BLaER1 treated with 17β-estradiol and CSF1 and Interleukin-3, amounts not matched to agents 10 nM and 100 nM (cell line): ENCODE measurements at regions not wholly inside any gene's neighbourhood (a gene's known extent, or its start where the extent isn't known, plus 50 kb on each side); places are given as distances from the start of the nearest gene placed in this dataset.

ENCODE experiments used
- H3K27ac ChIP-seq, 11 experiments: shearing (Covaris generic); formaldehyde crosslinking; 2 replicates each; pipeline ENCODE4 v1.8.1; 2022
- H3K27me3 ChIP-seq, 11 experiments: shearing (Covaris generic); formaldehyde crosslinking; 2 replicates each; pipeline ENCODE4 v1.8.1; 2022
- H3K36me3 ChIP-seq, 11 experiments: shearing (Covaris generic); formaldehyde crosslinking; 2 replicates each; pipeline ENCODE4 v1.8.1; 2022
- H3K4me1 ChIP-seq, 10 experiments: shearing (Covaris generic); formaldehyde crosslinking; 2 replicates each; pipeline ENCODE4 v1.8.1; 2022
- H3K4me2 ChIP-seq, 11 experiments: shearing (Covaris generic); formaldehyde crosslinking; 2 replicates each; pipeline ENCODE4 v1.8.1; 2022
- H3K4me3 ChIP-seq, 10 experiments: shearing (Covaris generic); formaldehyde crosslinking; 2 replicates each; pipeline ENCODE4 v1.8.1; 2022
- H3K9ac ChIP-seq, 11 experiments: shearing (Covaris generic); formaldehyde crosslinking; 2 replicates each; pipeline ENCODE4 v1.8.1; 2022
- H3K9me3 ChIP-seq, 11 experiments: shearing (Covaris generic); formaldehyde crosslinking; replicated peaks in 1 of 11; 2 replicates each; pipeline ENCODE4 v1.8.1; 2022
- H4K20me1 ChIP-seq, 11 experiments: shearing (Covaris generic); formaldehyde crosslinking; 2 replicates each; pipeline ENCODE4 v1.8.1; 2022
- Cebpa-rat ChIP-seq, 11 experiments: shearing (Covaris generic); IDR thresholded peaks; 2 replicates each; pipeline ENCODE4 v1.8.1; 2022

- H3K36me3 ChIP-seq: no peaks in the 10 kb centered on the region
- H3K4me2 ChIP-seq: no peak overlapping the region
- H3K4me3 ChIP-seq: no peak overlapping the region
- no peak overlapping the region for H3K27ac ChIP-seq
- H3K9ac ChIP-seq: no peak overlapping the region
- no peak for TF ChIP-seq Cebpa-rat (IDR thresholded peaks at IDR 0.05)
- no peaks in the 10 kb centered on the region for H4K20me1 ChIP-seq
- no peaks in the 10 kb centered on the region for H3K27me3 ChIP-seq
- peaks cover 0 to 18% (median 6%) of the 10 kb centered on the region in 11 experiments; a peak in 11 of 22 replicates for H3K9me3 ChIP-seq
- peaks cover 0 to 2% (median 0%) of the 10 kb centered on the region in 10 experiments; a peak in 3 of 20 replicates for H3K4me1 ChIP-seq
These were observed 1087.3 kb upstream of the PRKX start for GRCh38 chrX:4800756-4801155.

GRCh38 chrX:4787971-4788370, 1074.5 kb upstream of the PRKX start:
- Histone ChIP-seq H3K4me2 (no peak overlapping the region), H3K4me1 (no peaks in the 10 kb centered on the region), H3K27me3 (no peaks in the 10 kb centered on the region), H4K20me1 (no peaks in the 10 kb centered on the region), H3K9ac (no peak overlapping the region), H3K27ac (no peak overlapping the region), H3K36me3 (no peaks in the 10 kb centered on the region), H3K9me3 (peaks cover 0 to 11% (median 0%) of the 10 kb centered on the region in 11 experiments; a peak in 8 of 22 replicates), H3K4me3 (no peak overlapping the region)
- TF ChIP-seq Cebpa-rat (IDR thresholded peaks at IDR 0.05): no peak

GRCh38 chrX:4764888-4765287, 1051.4 kb upstream of the PRKX start:
- H3K4me2 ChIP-seq: no peak overlapping the region
- no peak overlapping the region for H3K27ac ChIP-seq
- H3K36me3 ChIP-seq: no peaks in the 10 kb centered on the region
- no peaks in the 10 kb centered on the region for H3K4me1 ChIP-seq
- H4K20me1 ChIP-seq: no peaks in the 10 kb centered on the region
- TF ChIP-seq Cebpa-rat (IDR thresholded peaks at IDR 0.05): no peak
- no peak overlapping the region for H3K4me3 ChIP-seq
- no peaks in the 10 kb centered on the region for H3K9me3 ChIP-seq
- H3K27me3 ChIP-seq: no peaks in the 10 kb centered on the region
- H3K9ac ChIP-seq: no peak overlapping the region

DNA sequence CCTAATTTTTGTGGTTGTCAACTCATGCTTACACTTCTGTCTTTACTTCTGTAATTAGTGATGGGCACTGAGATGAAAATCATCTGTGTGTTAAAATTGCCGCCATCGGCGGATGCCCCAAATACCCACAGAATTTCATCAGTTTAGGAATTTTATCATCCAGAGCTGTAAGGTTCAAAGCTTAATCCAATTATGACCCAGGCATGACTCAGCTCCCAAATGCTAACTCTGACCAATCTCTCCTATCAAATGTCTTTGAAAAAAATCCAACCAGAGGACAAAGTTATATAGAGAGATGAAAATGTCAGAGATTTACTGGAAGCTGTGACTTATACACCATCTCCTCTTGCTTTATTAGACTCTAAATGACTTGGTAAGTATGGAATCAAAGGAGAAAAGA, 1048.7 kb upstream of the PRKX start:
- Histone ChIP-seq H4K20me1 (no peaks in the 10 kb centered on the region), H3K27ac (no peak overlapping the region), H3K36me3 (no peaks in the 10 kb centered on the region), H3K4me3 (no peak overlapping the region), H3K4me1 (no peaks in the 10 kb centered on the region), H3K27me3 (no peaks in the 10 kb centered on the region), H3K9ac (no peak overlapping the region), H3K4me2 (no peak overlapping the region), H3K9me3 (peaks cover 0 to 5% (median 3%) of the 10 kb centered on the region in 11 experiments; a peak in 7 of 22 replicates)
- TF ChIP-seq Cebpa-rat (IDR thresholded peaks at IDR 0.05): no peak

GRCh38 chrX:4754878-4755604, 1041.6 kb upstream of the PRKX start:
- TF ChIP-seq Cebpa-rat (IDR thresholded peaks at IDR 0.05): no peak

GRCh38 chrX:4741024-4741423, 1027.6 kb upstream of the PRKX start:
- Histone ChIP-seq H3K9ac (no peak overlapping the region), H3K27ac (no peak overlapping the region), H3K4me3 (no peak overlapping the region), H3K9me3 (no peaks in the 10 kb centered on the region), H3K36me3 (no peaks in the 10 kb centered on the region), H4K20me1 (no peaks in the 10 kb centered on the region), H3K4me2 (no peak overlapping the region), H3K4me1 (no peaks in the 10 kb centered on the region), H3K27me3 (no peaks in the 10 kb centered on the region)
- TF ChIP-seq Cebpa-rat (IDR thresholded peaks at IDR 0.05): no peak

More at GRCh38 chrX:4754878-4755604, 1041.6 kb upstream of the PRKX start:
- Histone ChIP-seq H4K20me1 (no peaks in the 10 kb centered on the region), H3K4me1 (peaks cover 0 to 17% (median 10%) of the 10 kb centered on the region in 10 experiments; a peak in 10 of 20 replicates), H3K4me3 (no peak overlapping the region), H3K9me3 (peaks cover 0 to 7% (median 4%) of the 10 kb centered on the region in 11 experiments; a peak in 7 of 22 replicates), H3K36me3 (no peaks in the 10 kb centered on the region), H3K27ac (no peak overlapping the region), H3K27me3 (no peaks in the 10 kb centered on the region), H3K9ac (no peak overlapping the region), H3K4me2 (peak overlapping the region in 10 of 11 experiments; percentile 14 to 51 (median 30); a peak in 17 of 22 replicates)

DNA sequence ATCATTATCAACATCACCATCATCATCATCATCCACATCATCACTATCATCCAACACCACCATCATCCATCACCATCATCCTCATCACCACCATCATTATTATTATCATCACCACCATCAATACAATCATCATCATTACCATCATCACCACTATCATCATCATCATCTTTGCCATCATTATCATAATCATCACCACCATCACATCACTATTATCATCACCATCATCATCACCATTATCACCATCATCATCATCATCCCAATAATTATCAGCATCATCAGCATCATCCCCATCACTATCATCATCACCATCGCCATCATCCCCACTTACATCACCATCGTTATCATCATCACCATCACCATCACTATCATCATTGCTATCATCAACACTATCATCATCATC, 1021.9 kb upstream of the PRKX start:
- H3K27me3 ChIP-seq: no peaks in the 10 kb centered on the region
- H3K9ac ChIP-seq: no peak overlapping the region
- no peaks in the 10 kb centered on the region for H3K4me1 ChIP-seq
- no peak overlapping the region for H3K27ac ChIP-seq
- no peak overlapping the region for H3K4me3 ChIP-seq
- H3K36me3 ChIP-seq: no peaks in the 10 kb centered on the region
- peaks cover 0 to 9% (median 0%) of the 10 kb centered on the region in 11 experiments; a peak in 3 of 22 replicates for H3K9me3 ChIP-seq
- H4K20me1 ChIP-seq: no peaks in the 10 kb centered on the region
- TF ChIP-seq Cebpa-rat (IDR thresholded peaks at IDR 0.05): no peak
- H3K4me2 ChIP-seq: no peak overlapping the region

DNA sequence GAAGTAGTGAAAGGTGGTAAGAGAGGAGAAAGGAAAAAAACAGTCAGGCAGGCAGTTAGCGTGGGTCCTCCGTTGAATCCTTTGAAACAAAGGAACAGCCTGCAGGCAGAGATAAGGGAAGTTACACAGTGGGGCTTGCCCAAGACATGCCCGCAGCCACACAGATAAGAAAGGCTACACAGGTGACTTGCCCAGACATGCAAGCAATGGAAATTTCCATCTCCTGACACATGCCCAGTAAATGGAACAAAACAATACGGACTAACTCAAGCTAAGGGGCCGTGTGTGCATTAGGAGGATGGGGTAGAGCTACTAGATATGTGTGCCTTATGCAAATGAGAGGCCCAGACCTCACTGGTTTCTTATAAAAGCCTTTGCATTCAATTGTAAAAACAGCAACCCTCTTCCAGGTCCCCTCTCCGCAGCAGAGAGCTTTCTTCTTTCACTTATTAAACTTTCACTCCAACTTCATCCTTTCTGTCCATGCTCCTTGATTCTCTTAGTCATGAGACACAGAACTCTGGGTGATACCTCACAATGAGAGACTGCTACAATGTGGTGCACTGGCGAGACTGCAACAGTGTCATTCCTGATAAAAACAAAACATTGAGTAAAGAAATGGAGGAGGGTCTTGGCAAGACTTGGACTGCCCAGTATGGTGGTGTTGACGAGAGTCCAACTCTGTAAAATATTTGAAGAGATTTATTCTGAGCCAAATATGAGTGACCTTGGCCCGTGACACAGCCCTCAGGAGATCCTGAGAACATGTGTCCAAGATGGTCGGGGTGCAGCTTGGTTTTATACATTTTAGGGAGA, 997.4 kb upstream of the PRKX start:
- Histone ChIP-seq H3K27me3 (no peaks in the 10 kb centered on the region), H3K9me3 (peaks cover 0 to 25% (median 13%) of the 10 kb centered on the region in 11 experiments; a peak in 14 of 22 replicates), H4K20me1 (no peaks in the 10 kb centered on the region), H3K27ac (peak overlapping the region in 10 of 11 experiments; percentile 27 to 66 (median 52); a peak in 18 of 22 replicates), H3K9ac (no peak overlapping the region), H3K4me1 (peaks cover 0 to 21% (median 7%) of the 10 kb centered on the region in 10 experiments; a peak in 10 of 20 replicates), H3K4me2 (peak overlapping the region in 4 of 11 experiments; percentile 29 to 56 (median 49); a peak in 7 of 22 replicates), H3K36me3 (no peaks in the 10 kb centered on the region), H3K4me3 (no peak overlapping the region)
- no peak for TF ChIP-seq Cebpa-rat (IDR thresholded peaks at IDR 0.05)
